Activated CD4-positive, alpha-beta T cell treated with anti-CD3 and anti-CD28 coated beads, Interleukin-2, amount 10 ng/mL, durations not matched to agents 7 days and 5 days (primary cell): ENCODE measurements at regions not wholly inside any gene's neighbourhood (a gene's known extent, or its start where the extent isn't known, plus 50 kb on each side); places are given as distances from the start of the nearest gene placed in this dataset.
"Not testable (repeated sequence)": the region's sequence is repeated elsewhere in the genome, so short reads cannot be mapped to it uniquely, and the experiment has no call there.

Experiments
- CTCF ChIA-PET: fragments of 350-600 bp; sonication (Branson Sonifier 250); formaldehyde crosslinking; loops from one replicate; lab custom pipeline; 2021; ENCODE audit warnings: antibody characterized with exemption; lab: Charles Lee
- POLR2A ChIA-PET: fragments of 350-600 bp; sonication (Branson Sonifier 250); formaldehyde crosslinking; loops from one replicate; lab custom pipeline; 2021; ENCODE audit warnings: antibody characterized with exemption; lab: Charles Lee
- DNase-seq: peaks from one replicate; pipeline ENCODE4 v3.0.0-alpha.2; 2020
- H3K27ac Mint-ChIP-seq: one replicate; pipeline ENCODE4 v1.8.0; 2021; ENCODE audit warnings: mild to moderate bottlenecking, moderate library complexity, mixed read lengths
- H3K27me3 Mint-ChIP-seq: one replicate; pipeline ENCODE4 v1.8.0; 2021; ENCODE audit warnings: mixed read lengths
- H3K36me3 Mint-ChIP-seq: one replicate; pipeline ENCODE4 v1.8.0; 2021; ENCODE audit warnings: low read depth, mixed read lengths
- H3K4me1 Mint-ChIP-seq: one replicate; pipeline ENCODE4 v1.8.0; 2021; ENCODE audit warnings: mixed read lengths
- H3K4me3 Mint-ChIP-seq: one replicate; pipeline ENCODE4 v1.8.0; 2021; ENCODE audit warnings: mild to moderate bottlenecking, moderate library complexity, mixed read lengths
- H3K9me3 Mint-ChIP-seq: one replicate; pipeline ENCODE4 v1.8.0; 2021; ENCODE audit warnings: mixed read lengths

DNA sequence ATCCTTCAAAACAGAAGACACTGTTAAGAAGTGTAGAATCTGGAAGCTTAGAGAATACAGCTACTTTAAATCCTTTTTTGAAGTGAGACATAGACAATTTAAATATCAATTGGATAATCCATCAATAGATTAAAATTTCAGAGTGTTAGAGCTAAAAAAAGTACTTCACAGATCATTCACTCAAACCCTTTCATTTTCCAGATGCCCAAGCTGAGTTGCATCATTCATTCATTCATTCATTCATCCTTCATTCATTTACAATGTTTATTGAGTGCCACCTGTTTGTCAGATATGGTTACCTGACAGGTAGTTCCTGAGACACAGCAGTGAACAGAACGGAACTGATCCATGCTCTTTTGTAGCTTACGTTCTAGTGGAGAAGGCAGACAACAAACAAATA lies 290.7 kb upstream of the MTPN start:
- Mint-ChIP-seq H3K27ac (no peak overlapping the region), H3K9me3 (peaks cover 9% of the 10 kb centered on the region), H3K36me3 (no peaks in the 10 kb centered on the region), H3K27me3 (no peaks in the 10 kb centered on the region), H3K4me1 (no peaks in the 10 kb centered on the region), H3K4me3 (no peak overlapping the region)
- ChIA-PET POLR2A (no interaction called here), CTCF (no interaction called here)
- no peak for DNase-seq

- POLR2A ChIA-PET, result no interaction called here
- DNase-seq, result no peak
- Mint-ChIP-seq H3K4me3 (no peak overlapping the region), H3K4me1 (no peaks in the 10 kb centered on the region), H3K27me3 (no peaks in the 10 kb centered on the region), H3K36me3 (no peaks in the 10 kb centered on the region), H3K27ac (no peak overlapping the region), H3K9me3 (peaks cover 12% of the 10 kb centered on the region)
- CTCF ChIA-PET, result no interaction called here
Observed at GRCh38 chr7:136266457-136266856, 289.3 kb upstream of the MTPN start.

DNA sequence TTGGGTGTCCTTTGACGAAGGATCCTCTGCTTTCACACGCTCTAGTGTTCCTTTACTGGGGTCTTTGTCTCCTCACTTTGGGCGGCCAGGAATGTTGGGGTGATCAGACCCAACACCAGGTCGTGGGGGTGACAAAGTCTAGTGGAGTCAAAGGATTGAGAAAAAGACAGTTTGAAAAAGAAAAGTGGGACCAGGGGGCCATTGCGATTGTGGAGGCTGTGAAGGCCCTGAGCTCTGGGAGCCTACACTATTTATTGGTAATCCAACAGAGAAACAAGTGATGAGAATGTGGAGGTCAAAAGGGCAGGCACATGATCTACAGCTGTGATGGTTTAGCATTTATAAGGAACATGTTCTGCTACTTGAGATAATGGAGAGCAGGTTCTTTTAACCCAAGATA lies 287.1 kb upstream of the MTPN start:
- CTCF ChIA-PET, POLR2A ChIA-PET: not testable (repeated sequence)
- H3K9me3 Mint-ChIP-seq, result peaks cover 15% of the 10 kb centered on the region

GRCh38 chr7:136263112-136263860 lies 286.1 kb upstream of the MTPN start:
- H3K9me3 Mint-ChIP-seq, result peaks cover 15% of the 10 kb centered on the region
- H3K27me3 Mint-ChIP-seq, DNase-seq, H3K4me3 Mint-ChIP-seq, CTCF ChIA-PET, H3K27ac Mint-ChIP-seq, H3K4me1 Mint-ChIP-seq, H3K36me3 Mint-ChIP-seq, POLR2A ChIA-PET: not testable (repeated sequence)

More for the DNA sequence above, 287.1 kb upstream of the MTPN start:
- not testable (repeated sequence) for H3K4me3 Mint-ChIP-seq, H3K27ac Mint-ChIP-seq, H3K4me1 Mint-ChIP-seq, H3K27me3 Mint-ChIP-seq, DNase-seq, H3K36me3 Mint-ChIP-seq

DNA sequence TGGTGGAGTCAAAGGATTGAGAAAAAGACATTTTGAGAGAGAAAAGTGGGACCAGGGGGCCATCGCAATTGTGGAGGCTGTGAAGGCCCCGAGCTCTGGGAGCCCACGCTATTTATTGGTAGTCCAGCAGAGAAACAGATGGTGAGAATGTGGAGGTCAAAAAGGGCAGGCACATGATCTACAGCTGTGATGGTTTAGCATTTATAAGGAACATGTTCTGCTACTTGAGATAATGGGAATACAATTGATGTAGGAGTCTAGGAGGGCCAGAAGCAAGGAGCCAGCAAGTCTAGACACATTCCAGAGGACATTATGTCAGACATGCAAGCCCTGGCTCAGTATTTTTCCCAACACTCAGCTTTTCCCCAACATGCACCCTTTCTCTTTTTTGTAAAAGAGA lies 283.4 kb upstream of the MTPN start:
- POLR2A ChIA-PET, result not testable (repeated sequence)

GRCh38 chr7:136259074-136259473 lies 281.9 kb upstream of the MTPN start:
- Mint-ChIP-seq H3K27me3 (no peaks in the 10 kb centered on the region), H3K4me1 (no peaks in the 10 kb centered on the region), H3K4me3 (no peak overlapping the region), H3K36me3 (no peaks in the 10 kb centered on the region), H3K9me3 (peaks cover 12% of the 10 kb centered on the region), H3K27ac (no peak overlapping the region)
- ChIA-PET CTCF (no interaction called here), POLR2A (no interaction called here)
- DNase-seq, result no peak

More for the DNA sequence above, 283.4 kb upstream of the MTPN start:
- H3K9me3 Mint-ChIP-seq, result peaks cover 15% of the 10 kb centered on the region
- DNase-seq, H3K4me1 Mint-ChIP-seq, H3K4me3 Mint-ChIP-seq, H3K36me3 Mint-ChIP-seq, H3K27me3 Mint-ChIP-seq, H3K27ac Mint-ChIP-seq, CTCF ChIA-PET: not testable (repeated sequence)

DNA sequence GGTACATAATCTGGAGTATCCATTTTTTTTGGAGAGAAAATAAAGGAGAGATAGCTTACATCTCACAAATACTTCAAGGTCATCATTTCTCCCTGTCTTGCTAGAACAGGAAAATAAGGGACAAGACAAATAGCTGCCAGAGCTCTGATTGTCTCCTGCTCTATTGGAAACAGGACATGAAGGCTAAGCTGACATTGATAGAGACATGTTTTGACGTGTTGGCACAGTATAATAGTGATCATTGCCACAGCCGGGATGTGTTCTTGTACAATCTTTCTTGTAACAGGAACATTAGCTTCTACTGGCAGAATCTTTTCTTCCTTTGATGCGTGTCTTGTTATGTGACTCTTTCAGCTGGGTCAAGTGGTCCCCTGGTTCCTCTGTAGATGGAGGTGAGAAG lies 279.3 kb upstream of the MTPN start:
- ChIA-PET POLR2A (no interaction called here), CTCF (no interaction called here)
- Mint-ChIP-seq H3K4me1 (no peaks in the 10 kb centered on the region), H3K27ac (no peak overlapping the region), H3K27me3 (no peaks in the 10 kb centered on the region), H3K36me3 (no peaks in the 10 kb centered on the region), H3K4me3 (no peak overlapping the region), H3K9me3 (peaks cover 8% of the 10 kb centered on the region)
- no peak for DNase-seq

DNA sequence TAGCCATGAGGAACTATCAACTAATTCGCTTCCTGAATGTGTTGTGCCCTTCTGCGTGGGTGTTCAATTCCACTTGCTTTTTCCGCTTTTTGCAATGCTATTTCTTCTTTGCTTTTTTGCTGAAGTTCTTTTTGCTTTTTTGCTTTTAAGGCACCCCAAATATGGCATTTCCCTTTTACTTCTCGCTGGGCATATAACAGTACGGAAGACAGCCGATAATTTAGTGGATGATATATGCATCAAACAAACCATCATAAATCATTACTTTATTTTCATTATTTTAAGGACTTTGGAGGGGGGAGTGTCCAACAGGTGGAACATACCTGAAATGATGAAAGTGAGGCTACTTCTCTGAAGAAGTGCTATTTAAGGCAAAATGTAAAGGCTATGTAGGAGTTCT lies 277.0 kb upstream of the MTPN start:
- Mint-ChIP-seq H3K36me3 (no peaks in the 10 kb centered on the region), H3K27ac (no peak overlapping the region), H3K4me1 (no peaks in the 10 kb centered on the region), H3K4me3 (no peak overlapping the region), H3K9me3 (peaks cover 6% of the 10 kb centered on the region), H3K27me3 (no peaks in the 10 kb centered on the region)
- ChIA-PET POLR2A (no interaction called here), CTCF (no interaction called here)
- DNase-seq, result no peak

DNA sequence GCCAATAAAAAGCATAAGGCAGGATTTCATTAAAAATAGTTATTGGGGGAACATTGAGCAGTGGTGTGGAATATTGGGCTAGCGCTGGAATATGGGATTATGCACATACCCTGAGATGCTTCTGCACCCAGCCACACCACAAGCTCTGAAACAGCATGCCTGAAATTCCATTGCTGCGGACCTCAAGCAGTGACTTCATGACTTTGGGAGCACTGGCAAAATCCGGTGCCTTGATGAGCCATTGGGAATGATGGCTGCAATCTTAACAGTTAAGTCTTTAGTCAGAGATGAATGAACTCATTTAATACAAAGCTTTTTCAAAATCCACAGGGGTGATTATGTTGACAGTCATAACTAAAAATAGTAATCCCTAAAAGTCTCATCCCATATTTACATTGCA lies 274.7 kb upstream of the MTPN start:
- POLR2A ChIA-PET, result no interaction called here

DNA sequence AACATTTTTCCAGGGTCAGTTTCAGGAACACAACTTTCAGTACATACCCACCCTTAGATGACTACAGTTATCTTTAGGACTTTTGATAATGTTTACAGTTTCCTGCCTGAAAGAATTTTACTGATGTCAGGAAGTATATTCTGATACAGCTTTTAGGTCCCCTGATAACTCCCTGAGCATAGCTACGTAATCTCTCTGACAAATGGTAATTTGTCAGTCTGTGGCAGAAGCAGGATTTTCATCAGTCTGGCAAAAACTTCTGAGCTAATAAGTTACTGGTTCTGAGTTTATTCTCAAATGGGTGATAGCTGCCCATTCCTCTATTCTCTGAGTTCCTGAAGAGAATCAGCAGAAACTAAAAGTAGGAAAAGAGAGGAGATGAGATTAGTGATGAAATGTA lies 270.1 kb upstream of the MTPN start:
- no peak overlapping the region for H3K4me3 Mint-ChIP-seq
- H3K36me3 Mint-ChIP-seq, result no peaks in the 10 kb centered on the region
- no peak for DNase-seq
- peaks cover 2% of the 10 kb centered on the region for H3K9me3 Mint-ChIP-seq
- no peak overlapping the region for H3K27ac Mint-ChIP-seq
- no peaks in the 10 kb centered on the region for H3K4me1 Mint-ChIP-seq
- ChIA-PET CTCF (no interaction called here), POLR2A (no interaction called here)
- H3K27me3 Mint-ChIP-seq, result no peaks in the 10 kb centered on the region

More for the DNA sequence above, 274.7 kb upstream of the MTPN start:
- no peaks in the 10 kb centered on the region for H3K36me3 Mint-ChIP-seq
- no peak overlapping the region for H3K4me3 Mint-ChIP-seq
- no peaks in the 10 kb centered on the region for H3K27me3 Mint-ChIP-seq
- no peak overlapping the region for H3K27ac Mint-ChIP-seq
- H3K9me3 Mint-ChIP-seq, result peaks cover 6% of the 10 kb centered on the region
- DNase-seq, result no peak
- no peaks in the 10 kb centered on the region for H3K4me1 Mint-ChIP-seq
- CTCF ChIA-PET, result no interaction called here

GRCh38 chr7:136245327-136246004 lies 268.3 kb upstream of the MTPN start:
- Mint-ChIP-seq H3K27me3 (no peaks in the 10 kb centered on the region), H3K36me3 (no peaks in the 10 kb centered on the region), H3K4me3 (no peak overlapping the region), H3K9me3 (peaks cover 2% of the 10 kb centered on the region), H3K27ac (no peak overlapping the region), H3K4me1 (no peaks in the 10 kb centered on the region)
- POLR2A ChIA-PET, result interaction anchor here (0.6 kb wide), 1 partner anchor 104 kb away, joined by 3 read pairs; no protein-coding TSS in a partner anchor
- no peak for DNase-seq
- CTCF ChIA-PET, result no interaction called here

DNA sequence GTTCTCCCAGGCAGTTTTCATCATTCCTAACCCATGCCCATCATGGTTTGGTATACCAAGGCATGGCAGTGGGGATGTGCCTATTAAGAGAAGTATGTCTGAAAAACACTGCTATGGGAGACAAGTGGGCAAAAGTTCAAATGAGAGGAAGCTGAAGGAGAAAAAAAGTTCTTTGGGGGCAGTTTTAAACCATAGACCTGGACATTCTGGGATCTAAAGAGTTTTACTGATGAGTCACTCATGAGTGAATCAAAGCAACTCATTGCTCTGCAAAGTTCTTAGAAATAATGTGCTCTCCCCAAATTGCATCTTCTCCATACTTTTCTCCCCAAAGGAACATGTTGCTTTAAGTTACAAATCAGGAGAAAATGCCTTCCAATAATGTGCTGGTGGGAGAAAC lies 256.9 kb upstream of the MTPN start:
- ChIA-PET POLR2A (no interaction called here), CTCF (no interaction called here)
- no peak for DNase-seq
- Mint-ChIP-seq H3K4me1 (no peaks in the 10 kb centered on the region), H3K27me3 (no peaks in the 10 kb centered on the region), H3K4me3 (no peak overlapping the region), H3K9me3 (peaks cover 19% of the 10 kb centered on the region), H3K36me3 (no peaks in the 10 kb centered on the region), H3K27ac (no peak overlapping the region)

DNA sequence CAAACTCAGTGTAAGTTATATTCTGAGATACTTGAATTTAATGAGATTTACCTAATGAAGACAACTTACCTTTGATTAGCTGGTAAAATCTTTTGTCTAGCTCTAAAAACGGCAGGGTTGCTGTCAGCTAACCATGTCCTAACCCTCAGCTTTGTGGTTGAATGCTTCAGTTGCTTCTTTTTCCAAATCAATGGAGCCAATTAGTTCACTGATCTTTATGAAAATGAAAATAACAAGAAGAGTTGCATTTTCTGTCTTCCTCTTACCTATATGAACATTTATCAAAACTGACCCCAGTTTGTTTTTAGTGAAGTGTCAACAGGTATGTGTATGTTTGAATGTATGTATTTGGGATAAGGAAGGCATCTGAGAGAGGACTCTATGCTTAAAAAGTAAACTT lies 253.1 kb upstream of the MTPN start:
- CTCF ChIA-PET, result no interaction called here
- no peaks in the 10 kb centered on the region for H3K27me3 Mint-ChIP-seq
- H3K27ac Mint-ChIP-seq, result no peak overlapping the region
- H3K36me3 Mint-ChIP-seq, result no peaks in the 10 kb centered on the region
- H3K4me3 Mint-ChIP-seq, result no peak overlapping the region
- H3K4me1 Mint-ChIP-seq, result no peaks in the 10 kb centered on the region
- DNase-seq, result no peak
- POLR2A ChIA-PET, result no interaction called here
- peaks cover 13% of the 10 kb centered on the region for H3K9me3 Mint-ChIP-seq

- DNase-seq, result no peak
- peaks cover 13% of the 10 kb centered on the region for H3K9me3 Mint-ChIP-seq
- H3K27ac Mint-ChIP-seq, result no peak overlapping the region
- CTCF ChIA-PET, result no interaction called here
- no peaks in the 10 kb centered on the region for H3K36me3 Mint-ChIP-seq
- no peak overlapping the region for H3K4me3 Mint-ChIP-seq
- no peaks in the 10 kb centered on the region for H3K27me3 Mint-ChIP-seq
- POLR2A ChIA-PET, result no interaction called here
- H3K4me1 Mint-ChIP-seq, result no peaks in the 10 kb centered on the region
Observed at GRCh38 chr7:136229790-136230189, 252.6 kb upstream of the MTPN start.
